ENCODE measurements at regions not wholly inside any gene's neighbourhood (a gene's known extent, or its start where the extent isn't known, plus 50 kb on each side); places are given as distances from the start of the nearest gene placed in this dataset.

GRCh38 chr16:59590845-59591244 lies 856.7 kb upstream of the GOT2 start:
- in situ Hi-C loops (cut with MboI) (no loop called here), intact Hi-C loops (cut with micrococcal nuclease; ENCODE audit: unreplicated experiment) (no loop called here)
- no peak overlapping the region for H3K4me2 ChIP-seq (ENCODE audit: control insufficient read depth, insufficient read depth)
- no peaks in the 10 kb centered on the region for H3K79me2 ChIP-seq (ENCODE audit: control insufficient read depth, insufficient read depth, low read length)
- no peak overlapping the region for H2AFZ ChIP-seq (ENCODE audit: control insufficient read depth, low read depth, low read length)
- RAD21 ChIA-PET (ENCODE audit: unreplicated experiment), result no interaction called here
- POLR2A ChIA-PET, result no interaction called here
- ATAC-seq (no peak), FAIRE-seq (no peak), DNase-seq (ENCODE audit: low read depth, low spot score) (no peak)
- 19% methylated on average over 4 of the region's 4 CpGs for WGBS (ENCODE audit: insufficient coverage, insufficient replicate concordance, low lambda C conversion rate, missing lambda C conversion rate)
- H3K9ac ChIP-seq (ENCODE audit: control insufficient read depth, insufficient read depth, low read length), result no peak overlapping the region
- no peaks in the 10 kb centered on the region for H3K9me3 ChIP-seq (replicated peaks; ENCODE audit: control insufficient read depth, insufficient read depth, low read length)
- no TSS peak for BruUV-seq (replicated peaks)
- CTCF ChIA-PET, result no interaction called here
- H4K20me1 ChIP-seq (ENCODE audit: control insufficient read depth, insufficient read depth), result no peaks in the 10 kb centered on the region
- SMC1A ChIA-PET (ENCODE audit: uncharacterized antibody, unreplicated experiment), result no interaction called here
- no peaks in the 10 kb centered on the region for H3K27me3 ChIP-seq (replicated peaks in 1 of 2; ENCODE audit: control insufficient read depth in 2 of 2, insufficient read depth in 2 of 2, low read length in 1 of 2)
- H3K27ac ChIP-seq (ENCODE audit: control insufficient read depth, insufficient read depth), result no peak overlapping the region
- no peak overlapping the region for H3K4me3 ChIP-seq
- no peaks in the 10 kb centered on the region for H3K4me1 ChIP-seq (ENCODE audit: control insufficient read depth, insufficient read depth, low read length)
- H3K36me3 ChIP-seq (ENCODE audit: control insufficient read depth in 2 of 2, insufficient read depth in 2 of 2, low read length in 1 of 2), result no peaks in the 10 kb centered on the region
- TF ChIP-seq HSF1 (IDR thresholded peaks at IDR 0.05; ENCODE audit: low read depth, low read length) (no peak), ZNF592 (IDR thresholded peaks at IDR 0.05) (no peak), ZNF217 (IDR thresholded peaks at IDR 0.05) (no peak), HDGF (IDR thresholded peaks at IDR 0.05) (no peak), CHD1 (IDR thresholded peaks at IDR 0.05; ENCODE audit: low read depth, low read length) (no peak), ZNF622 (IDR thresholded peaks at IDR 0.05) (no peak), IKZF1 (conservative IDR thresholded peaks at IDR 0.05) (no peak), CUX1 (IDR thresholded peaks at IDR 0.05; ENCODE audit: insufficient replicate concordance, low read depth, low read length) (no peak), ESRRA (IDR thresholded peaks at IDR 0.05; ENCODE audit: low read length) (no peak), SRF (IDR thresholded peaks at IDR 0.05; ENCODE audit: low read depth in 2 of 2, low read length in 2 of 2) (no peak), HDAC2 (IDR thresholded peaks at IDR 0.05) (no peak), ATF2 (IDR thresholded peaks at IDR 0.05; ENCODE audit: low read length) (no peak)
